HG02571 (cell line): ENCODE measurements at regions not wholly inside any gene's neighbourhood (a gene's known extent, or its start where the extent isn't known, plus 50 kb on each side); places are given as distances from the start of the nearest gene placed in this dataset.

Experiments
- ATAC-seq: cut with Tn5 transposase; IDR thresholded peaks from one replicate; pipeline ENCODE4 v1.9.1; 2021; ENCODE audit warnings: mild to moderate bottlenecking, moderate library complexity; ENCODE audit not compliant: unreplicated experiment

- no peak for ATAC-seq
Observed at GRCh38 chr5:10173716-10174115, 76.0 kb downstream of the ATPSCKMT start.

- no peak for ATAC-seq
Observed at GRCh38 chr5:10172247-10172646, 77.4 kb downstream of the ATPSCKMT start.

GRCh38 chr5:10169359-10169758 is 80.3 kb downstream of the ATPSCKMT start:
- no peak for ATAC-seq

GRCh38 chr5:10168254-10168653 is 81.4 kb downstream of the ATPSCKMT start:
- no peak for ATAC-seq

DNA sequence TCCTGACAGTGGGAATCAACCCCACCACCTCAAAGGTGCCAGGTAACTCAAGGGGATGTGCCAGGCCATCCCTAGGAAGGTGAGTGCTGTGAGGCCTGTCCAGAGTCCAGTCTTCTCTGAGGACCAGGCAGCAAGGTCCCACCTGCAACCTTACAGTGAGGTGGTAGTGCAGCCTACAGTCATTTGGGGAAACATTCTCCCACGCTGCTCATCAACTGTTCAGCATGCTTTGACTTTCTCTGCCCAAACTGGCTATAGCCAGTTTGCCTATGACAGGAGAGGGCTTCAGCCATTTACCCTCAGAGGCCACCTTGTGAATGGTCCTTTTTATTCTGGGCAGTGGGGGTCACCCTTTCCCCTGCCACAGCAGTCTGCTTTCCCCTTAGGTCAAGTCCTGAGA is 81.9 kb downstream of the ATPSCKMT start:
- ATAC-seq, result no peak

GRCh38 chr5:10166392-10166791 is 83.3 kb downstream of the ATPSCKMT start:
- ATAC-seq, result no peak

DNA sequence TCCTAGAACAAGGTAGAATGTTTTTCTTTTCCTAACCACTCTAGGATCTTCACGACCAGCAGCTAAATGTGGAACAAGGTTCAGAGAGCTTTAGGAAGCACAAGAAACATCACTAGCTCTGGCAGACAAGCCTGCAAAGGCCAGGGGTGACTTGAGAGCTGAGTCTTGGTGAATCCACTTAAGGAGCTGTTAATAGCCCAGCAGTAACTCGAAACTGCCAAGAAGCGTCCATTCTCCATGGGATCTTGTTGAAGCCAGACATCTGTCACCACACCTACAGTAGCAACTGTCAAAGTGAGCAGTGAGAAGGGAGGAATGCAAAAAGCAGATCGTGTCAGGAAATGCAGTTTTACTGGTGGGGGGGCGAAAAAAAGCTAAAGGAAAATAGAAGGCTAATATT is 87.2 kb downstream of the ATPSCKMT start:
- no peak for ATAC-seq

DNA sequence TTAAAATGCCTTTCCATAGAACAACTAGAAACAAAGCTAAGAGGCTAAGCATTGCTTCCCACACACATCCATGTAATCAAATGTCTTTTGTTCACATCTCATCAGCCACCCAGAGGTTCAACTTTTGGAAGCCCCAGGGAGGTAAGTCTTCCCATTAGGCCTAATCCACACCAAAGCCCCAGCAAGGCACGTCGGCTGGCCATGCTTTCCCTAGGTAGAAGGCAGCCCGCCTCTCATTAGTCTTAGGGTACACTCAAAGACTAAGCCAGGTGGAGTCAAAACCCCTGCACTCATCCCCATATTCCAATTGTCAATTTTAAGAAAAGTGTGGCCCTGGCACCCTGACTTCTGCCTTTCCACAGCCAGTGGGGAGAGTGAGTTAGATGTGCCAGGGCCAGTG is 87.9 kb downstream of the ATPSCKMT start:
- no peak for ATAC-seq

DNA sequence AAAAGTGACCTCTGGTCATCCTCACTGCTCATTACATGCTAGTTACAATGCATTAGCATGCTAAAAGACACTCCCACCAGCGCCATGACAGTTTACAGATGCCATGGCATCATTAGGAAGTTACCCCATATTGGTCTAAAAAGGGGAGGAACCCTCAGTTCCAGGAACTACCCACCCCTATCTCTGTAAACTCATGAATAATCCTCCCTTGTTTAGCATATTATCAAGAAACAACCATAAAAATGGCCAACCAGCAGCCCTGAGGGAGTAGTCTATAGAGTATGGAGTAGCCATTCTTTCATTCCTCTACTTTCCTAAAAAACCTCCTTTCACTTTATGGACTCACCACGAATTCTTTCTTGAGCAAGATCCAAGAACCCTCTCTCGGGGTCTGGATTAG is 89.4 kb downstream of the ATPSCKMT start:
- no peak for ATAC-seq

- no peak for ATAC-seq
Observed at GRCh38 chr5:10158886-10159285, 90.8 kb downstream of the ATPSCKMT start.

DNA sequence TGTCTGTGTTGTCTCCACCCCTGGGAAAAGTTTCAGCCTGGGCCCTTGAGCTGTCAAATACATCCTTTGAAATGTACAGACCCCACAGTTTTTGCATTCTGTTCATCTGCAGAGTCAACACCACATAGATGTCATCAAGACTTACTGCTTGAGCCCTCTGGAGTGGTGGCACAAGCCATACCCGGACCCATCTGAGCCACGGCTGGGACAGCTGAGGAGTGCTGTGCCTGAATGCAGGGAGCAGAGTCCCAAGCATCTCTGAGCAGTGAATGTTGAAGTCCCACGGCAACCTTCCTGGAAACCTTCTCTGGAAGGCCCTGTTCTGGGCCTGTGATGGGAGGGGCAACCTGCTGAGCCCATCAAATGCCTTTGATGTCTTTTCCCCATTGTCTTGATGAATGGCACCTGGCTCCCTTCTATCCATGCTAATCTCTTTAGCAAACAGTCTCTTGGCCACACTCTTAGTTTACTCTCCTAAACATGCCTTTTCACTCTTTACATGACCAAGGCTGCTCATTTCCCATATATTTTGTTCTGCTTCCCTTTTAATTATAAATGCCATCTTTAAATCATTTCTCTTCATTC is 92.5 kb downstream of the ATPSCKMT start:
- ATAC-seq, result no peak

GRCh38 chr5:10155897-10156667 is 93.6 kb downstream of the ATPSCKMT start:
- no peak for ATAC-seq

GRCh38 chr5:10153808-10154537 is 95.7 kb downstream of the ATPSCKMT start:
- ATAC-seq, result no peak

- ATAC-seq, result no peak
Observed at GRCh38 chr5:10153394-10153793, 96.3 kb downstream of the ATPSCKMT start.

- no peak for ATAC-seq
Observed at GRCh38 chr5:10151656-10152055, 98.0 kb downstream of the ATPSCKMT start.

DNA sequence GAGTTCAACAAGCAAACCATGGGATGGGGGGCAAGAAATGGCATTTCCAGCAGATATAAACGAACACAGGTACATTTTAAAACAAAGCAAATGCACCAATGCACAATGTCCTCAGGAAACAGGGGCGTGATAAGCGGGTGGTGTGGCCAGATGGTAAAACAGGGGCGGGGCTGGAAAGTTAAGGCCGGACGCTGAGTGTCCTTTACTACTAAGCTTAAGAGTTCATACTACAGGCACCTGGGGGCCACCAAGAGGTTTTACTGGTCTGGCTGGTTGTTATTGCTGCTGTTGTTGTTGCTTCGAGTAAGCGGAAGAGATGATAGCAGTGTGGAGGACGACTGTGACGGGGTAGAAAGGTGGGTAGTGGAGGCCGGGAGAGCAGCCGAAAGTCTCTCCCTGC is 99.8 kb downstream of the ATPSCKMT start:
- no peak for ATAC-seq

- no peak for ATAC-seq
Observed at GRCh38 chr5:10145923-10146401, 103.7 kb downstream of the ATPSCKMT start.

DNA sequence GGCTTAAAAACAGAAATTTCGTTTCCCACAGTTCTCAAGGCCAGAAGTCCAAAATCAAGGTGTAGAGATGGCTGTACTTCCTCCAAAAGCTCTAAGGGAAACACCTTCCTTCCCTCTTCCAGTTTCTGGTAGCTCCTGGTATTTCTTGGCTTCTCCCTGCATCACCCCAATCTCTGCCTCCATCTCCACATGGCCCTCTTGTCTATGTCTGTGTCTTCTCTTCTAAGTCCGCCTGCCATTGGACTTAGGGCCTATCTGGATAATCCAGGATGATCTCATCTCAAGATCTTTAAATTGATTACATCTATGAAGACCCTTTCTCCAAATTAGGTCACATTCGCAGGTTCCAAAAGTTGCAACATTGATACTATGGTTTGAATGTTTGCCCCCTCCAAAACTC is 105.6 kb downstream of the ATPSCKMT start:
- ATAC-seq, result no peak

GRCh38 chr5:10140195-10140973 is 109.3 kb downstream of the ATPSCKMT start:
- no peak for ATAC-seq

DNA sequence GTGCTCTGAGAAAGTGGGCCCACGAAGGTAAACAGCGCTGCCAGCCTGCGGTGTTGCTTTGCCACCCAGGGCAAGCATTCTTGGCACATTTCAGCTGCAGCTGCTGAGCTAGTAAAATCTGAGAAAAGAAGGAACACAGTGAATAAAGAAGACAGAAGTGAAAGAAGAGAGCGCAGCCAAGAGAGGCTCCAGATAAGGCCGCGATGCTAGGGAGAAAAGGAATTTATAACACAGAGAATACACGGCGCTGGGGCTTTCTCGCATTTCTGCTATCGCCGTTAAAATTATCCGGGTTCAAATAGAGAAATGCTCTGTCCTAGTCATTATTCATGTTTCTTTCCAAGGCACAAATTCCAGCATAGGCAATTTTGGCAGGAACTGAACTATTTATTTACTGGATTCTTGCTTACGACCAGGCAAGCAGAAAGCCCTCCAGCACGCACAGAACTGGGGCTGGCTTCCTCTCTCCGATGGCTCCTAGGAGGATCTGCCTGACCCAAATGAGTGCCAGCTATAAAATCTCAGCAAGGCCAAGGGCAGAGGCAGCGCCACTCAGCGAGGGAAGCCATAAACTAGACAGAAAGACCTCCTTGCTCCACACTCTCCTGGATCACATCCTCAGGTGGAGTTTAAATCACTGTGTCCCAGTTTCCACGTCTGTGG is 111.2 kb downstream of the ATPSCKMT start:
- no peak for ATAC-seq

DNA sequence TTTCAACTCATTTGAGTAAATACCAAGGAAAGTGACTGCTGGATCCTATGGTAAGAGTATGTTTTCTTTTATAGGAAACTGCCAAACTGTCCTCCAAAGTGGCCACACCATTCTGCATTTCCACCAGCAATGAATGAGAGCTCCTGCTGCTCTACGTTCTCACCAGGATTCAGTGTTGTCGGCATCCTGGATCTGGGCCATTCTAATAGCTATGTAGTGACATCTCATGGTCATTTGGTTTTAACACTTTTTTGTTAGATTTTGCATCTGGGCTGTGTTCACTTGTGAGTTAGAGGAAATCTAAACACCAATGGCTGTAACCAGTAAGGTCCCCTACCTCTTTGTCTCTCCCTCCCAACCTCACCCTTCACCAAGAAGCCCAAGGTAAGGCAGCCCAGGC is 115.9 kb downstream of the ATPSCKMT start:
- no peak for ATAC-seq
